ENCODE measurements at regions not wholly inside any gene's neighbourhood (a gene's known extent, or its start where the extent isn't known, plus 50 kb on each side); places are given as distances from the start of the nearest gene placed in this dataset.
"Not testable (repeated sequence)": the region's sequence is repeated elsewhere in the genome, so short reads cannot be mapped to it uniquely, and the experiment has no call there.

DNA sequence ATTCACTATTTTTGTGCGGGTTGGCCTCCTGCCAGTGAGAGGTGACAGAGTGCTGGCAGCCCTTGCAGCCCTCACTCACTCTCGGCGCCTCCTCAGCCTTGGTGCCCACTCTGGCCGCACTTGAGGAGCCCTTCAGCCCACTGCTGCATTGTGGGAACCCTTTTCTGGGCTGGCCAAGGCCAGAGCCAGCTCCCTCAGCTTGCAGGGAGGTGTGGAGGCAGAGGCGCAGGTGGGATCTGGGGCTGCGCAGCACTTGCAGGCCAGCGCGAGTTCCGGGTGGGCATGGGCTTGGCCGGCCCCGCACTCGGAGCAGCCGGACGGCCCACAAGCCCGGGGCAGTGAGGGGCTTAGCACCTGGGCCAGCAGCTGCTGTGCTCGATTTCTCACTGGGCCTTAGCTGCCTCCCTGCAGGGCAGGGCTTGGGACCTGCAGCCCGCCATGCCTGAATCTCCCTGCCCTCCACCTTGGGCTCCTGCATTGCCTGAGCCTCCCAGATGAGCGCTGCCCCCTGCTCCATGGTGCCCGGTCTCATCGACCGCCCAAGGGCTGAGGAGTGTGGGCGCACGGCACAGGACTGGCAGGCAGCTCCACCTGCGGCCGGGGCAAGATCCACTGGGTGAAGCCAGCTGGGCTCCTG is 178.7 kb upstream of the PKP2 start:
- not testable (repeated sequence) for TF ChIP-seq CTCF, POLR2A (IDR thresholded peaks at IDR 0.05)

Measured in tibial nerve (tissue), 3 donors.